Gastrocnemius medialis (tissue), 4 donors: ENCODE measurements at regions not wholly inside any gene's neighbourhood (a gene's known extent, or its start where the extent isn't known, plus 50 kb on each side); places are given as distances from the start of the nearest gene placed in this dataset.

Source experiments
- CTCF ChIP-seq, 5 experiments: fragments of 450-650 bp in 3 of 5; fragments of 200-600 bp in 2 of 5; sonication (generic) in 2 of 5; IDR thresholded peaks in 4 of 5; conservative IDR thresholded peaks in 1 of 5; 1 replicate in 4 of 5; 2 replicates in 1 of 5; pipeline ENCODE4 v1.5.1; 2016 to 2019; ENCODE audit warnings: antibody characterized with exemption in 5 of 5, mild to moderate bottlenecking in 3 of 5, moderate library complexity in 3 of 5
- POLR2A ChIP-seq, 2 donors: fragments of 450-650 bp; IDR thresholded peaks; one replicate each; pipeline ENCODE4 v1.6.1; 2017; ENCODE audit warnings: antibody characterized with exemption in 2 of 2, mild to moderate bottlenecking in 2 of 2, moderate library complexity in 2 of 2

GRCh38 chr16:65919145-65919985 lies 447.1 kb upstream of the CDH5 start:
- TF ChIP-seq POLR2A (IDR thresholded peaks at IDR 0.05) (no peak), CTCF (IDR thresholded peaks at IDR 0.05 in 4 of 5, conservative IDR thresholded peaks at IDR 0.05 in 1 of 5) (no peak)
